Stimulated activated CD8-positive, alpha-beta memory T cell treated with anti-CD3 and anti-CD28 coated beads, Interleukin-7, amount 100 ng/mL, for 48 hours (primary cell): ENCODE measurements at regions not wholly inside any gene's neighbourhood (a gene's known extent, or its start where the extent isn't known, plus 50 kb on each side); places are given as distances from the start of the nearest gene placed in this dataset.

Experiments used
- DNase-seq, 2 donors: peaks; one replicate each; pipeline ENCODE4 v3.0.0-alpha.2; 2020; ENCODE audit warnings: low read depth in 1 of 2; ENCODE audit errors: extremely low read depth in 1 of 2

DNA sequence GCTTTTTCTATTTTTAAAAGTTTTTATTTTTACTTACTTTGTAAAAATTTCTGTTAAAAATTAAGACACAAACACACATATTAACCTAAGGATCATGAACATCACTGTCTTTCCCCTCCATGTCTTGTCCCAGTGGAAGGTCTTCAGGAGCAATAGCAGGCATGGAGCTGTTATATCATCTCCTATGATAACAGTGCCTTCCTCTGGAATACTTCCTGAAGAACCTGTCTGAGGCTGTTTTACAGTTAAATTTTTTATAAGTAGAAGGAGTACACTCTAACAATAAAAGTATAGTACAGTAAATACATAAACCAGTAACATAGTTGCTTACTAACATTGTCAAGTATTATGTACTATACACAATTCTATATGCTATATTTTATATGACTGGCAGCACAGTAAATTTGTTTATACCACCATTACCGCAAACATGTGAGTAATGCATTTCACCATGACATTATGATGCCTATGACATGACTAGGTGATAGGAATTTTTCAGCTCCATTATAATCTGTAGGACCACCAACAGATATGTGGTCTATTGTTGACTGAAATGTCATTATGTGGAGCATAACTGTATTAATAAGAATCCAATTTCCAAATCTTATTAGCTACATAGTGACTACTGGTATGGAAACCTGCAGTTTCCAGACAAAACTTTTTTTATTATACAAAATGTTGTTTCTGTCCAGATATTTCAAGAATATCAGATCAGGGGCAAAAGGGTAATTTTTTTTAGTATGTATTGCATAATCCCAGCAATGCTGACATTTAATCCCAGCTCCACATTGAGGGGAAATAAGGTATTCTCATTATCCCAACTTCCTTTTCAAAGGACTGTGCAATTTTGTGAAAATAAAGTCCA, 337.2 kb upstream of the SLC39A10 start:
- DNase-seq: no peak

- DNase-seq: no peak
Observed at GRCh38 chr2:195319112-195319460, 337.9 kb upstream of the SLC39A10 start.

DNA sequence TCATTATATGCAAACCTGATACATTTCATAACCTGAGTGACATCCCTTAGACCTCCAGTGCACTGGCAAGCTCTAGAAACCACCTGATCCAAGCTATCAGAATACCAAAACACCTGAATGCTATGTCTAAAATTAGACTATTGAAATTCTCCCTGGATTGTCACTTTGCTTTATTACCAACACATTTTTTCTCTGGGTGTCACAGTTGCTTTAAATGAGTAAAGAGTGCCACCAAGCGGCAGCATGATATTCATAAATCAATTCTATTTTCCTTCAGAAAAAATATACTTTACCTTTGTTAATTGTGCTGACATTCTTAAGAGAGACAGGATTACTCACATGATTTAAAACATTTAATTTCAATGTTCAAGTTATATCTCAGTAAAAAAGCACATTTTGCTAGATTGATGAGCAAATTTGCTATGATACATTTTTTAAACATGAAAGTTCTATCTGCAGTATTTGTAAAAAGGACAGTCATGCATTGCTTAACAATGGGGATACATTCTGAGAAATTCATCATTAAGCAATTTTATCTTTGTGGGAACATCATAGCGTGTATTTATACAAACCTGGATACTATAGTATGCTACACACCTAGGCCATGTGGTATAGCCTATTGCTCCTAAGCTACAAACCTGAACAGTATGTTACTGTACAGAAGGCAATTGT, 338.4 kb upstream of the SLC39A10 start:
- DNase-seq: no peak

- DNase-seq: no peak
Observed at GRCh38 chr2:195317550-195317949, 339.5 kb upstream of the SLC39A10 start.

- DNase-seq: no peak
Observed at GRCh38 chr2:195316486-195316885, 340.5 kb upstream of the SLC39A10 start.

DNA sequence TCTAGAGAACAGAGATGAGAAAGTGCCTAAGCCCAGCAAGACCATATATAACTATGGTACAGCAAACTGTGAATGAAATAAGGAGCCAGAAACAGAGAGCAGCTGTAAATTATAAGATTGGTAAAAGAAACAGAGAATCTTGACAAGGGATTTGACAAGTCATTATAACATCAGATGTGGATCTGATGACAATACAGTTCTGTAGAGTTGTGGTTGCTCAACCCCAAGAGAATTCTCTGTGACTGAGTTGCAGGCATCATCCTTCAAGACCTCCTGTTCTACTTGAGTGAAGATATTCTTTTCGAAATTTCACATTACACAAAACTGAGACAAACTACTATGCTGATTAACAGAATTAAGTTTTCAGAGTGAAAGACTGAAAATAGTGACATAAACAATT, 343.1 kb upstream of the SLC39A10 start:
- no peak for DNase-seq

- DNase-seq: no peak
Observed at GRCh38 chr2:195312662-195313061, 344.4 kb upstream of the SLC39A10 start.

DNA sequence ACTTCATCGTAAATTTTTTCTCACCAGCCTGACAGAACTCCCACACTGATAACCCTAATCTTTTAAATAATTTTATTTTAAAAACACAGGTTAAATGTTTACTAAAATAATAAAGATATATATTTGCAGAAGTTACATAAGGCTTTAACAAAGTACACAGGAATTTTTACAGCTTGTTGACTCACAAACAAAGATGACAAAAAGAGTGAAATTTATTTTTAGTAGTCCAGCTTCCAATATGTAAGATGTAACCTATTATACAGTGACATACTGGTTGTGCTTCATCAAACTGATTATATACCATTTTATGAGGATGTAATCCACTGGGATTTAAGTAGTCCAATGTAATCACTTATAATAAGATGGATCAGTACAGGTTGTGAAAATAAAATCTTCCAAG, 348.9 kb upstream of the SLC39A10 start:
- no peak for DNase-seq

DNA sequence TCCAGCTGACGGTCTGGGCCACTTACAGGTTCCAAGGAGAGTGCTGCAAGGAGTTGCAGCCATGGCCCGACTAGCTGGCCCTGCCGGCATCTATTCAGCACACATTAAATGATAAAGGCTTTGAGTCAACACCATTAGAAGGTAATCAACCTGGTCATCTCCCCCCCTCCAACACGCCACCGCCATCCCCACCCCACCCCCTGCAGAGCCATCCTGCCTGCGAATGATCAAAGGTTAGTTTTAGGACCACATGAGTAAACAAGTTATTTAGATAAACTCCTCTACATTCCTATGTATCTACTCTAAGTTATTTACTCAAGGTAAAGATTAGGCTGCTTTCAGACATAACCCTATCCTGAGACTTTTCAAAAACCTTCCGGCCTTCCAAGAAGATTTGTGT, 349.3 kb upstream of the SLC39A10 start:
- no peak for DNase-seq

DNA sequence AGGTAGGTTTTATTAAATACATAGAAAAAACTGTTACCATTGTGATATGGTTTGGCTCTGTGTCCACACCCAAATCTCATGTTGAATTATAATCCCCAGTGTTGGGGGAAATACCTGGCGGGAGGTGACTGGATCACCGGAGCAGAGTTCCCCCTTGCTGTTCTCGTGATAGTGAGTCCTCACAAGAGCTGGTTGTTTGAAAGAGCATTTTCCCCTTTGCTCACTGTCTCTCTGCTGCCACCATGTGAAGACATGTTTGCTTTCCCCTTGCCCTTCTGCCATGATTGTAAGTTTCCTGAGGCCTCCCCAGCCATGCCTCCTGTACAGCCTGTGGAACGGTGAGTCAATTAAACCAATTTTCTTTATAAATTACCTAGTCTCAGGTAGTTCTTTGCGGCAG, 352.7 kb upstream of the SLC39A10 start:
- no peak for DNase-seq

DNA sequence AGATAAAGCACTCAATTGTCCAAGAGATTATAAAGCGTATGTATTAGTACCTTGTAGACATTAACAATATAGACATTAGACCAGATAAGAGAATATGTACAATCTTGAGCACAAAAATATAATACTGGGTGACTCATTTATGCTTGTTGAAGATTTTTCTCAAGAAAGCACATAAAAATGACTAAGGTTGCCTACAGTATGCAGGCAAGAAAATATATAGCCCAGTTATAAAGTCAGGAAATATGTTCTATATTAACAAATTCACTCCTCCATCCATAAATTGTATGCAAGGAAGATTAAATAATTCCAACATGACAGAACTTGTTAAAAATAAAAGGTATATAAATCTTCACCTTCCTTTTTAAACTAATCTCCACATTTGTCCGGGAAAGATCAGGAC, 356.4 kb upstream of the SLC39A10 start:
- DNase-seq: no peak

- DNase-seq: no peak
Observed at GRCh38 chr2:195299600-195299999, 357.4 kb upstream of the SLC39A10 start.

DNA sequence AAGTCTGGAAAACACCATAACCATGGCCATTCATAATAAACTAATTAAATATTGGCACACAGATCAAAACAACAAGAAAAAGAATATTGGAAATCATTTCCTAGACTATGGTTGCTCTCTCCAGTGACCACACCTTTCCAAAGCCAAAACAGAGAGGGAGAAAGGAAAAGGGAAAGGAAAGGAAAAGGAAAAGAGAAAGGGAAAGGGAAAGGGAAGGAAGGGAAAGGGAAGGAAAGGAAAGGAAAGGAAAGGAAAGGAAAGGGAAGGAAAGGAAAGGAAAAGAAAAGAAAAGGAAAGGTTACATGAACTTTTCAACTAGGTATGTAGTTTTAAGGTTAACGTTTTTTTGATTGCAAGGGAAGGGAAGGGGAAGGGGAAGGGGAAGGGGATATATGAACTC, 360.5 kb upstream of the SLC39A10 start:
- no peak for DNase-seq

GRCh38 chr2:195289081-195289480, 367.9 kb upstream of the SLC39A10 start:
- no peak for DNase-seq

DNA sequence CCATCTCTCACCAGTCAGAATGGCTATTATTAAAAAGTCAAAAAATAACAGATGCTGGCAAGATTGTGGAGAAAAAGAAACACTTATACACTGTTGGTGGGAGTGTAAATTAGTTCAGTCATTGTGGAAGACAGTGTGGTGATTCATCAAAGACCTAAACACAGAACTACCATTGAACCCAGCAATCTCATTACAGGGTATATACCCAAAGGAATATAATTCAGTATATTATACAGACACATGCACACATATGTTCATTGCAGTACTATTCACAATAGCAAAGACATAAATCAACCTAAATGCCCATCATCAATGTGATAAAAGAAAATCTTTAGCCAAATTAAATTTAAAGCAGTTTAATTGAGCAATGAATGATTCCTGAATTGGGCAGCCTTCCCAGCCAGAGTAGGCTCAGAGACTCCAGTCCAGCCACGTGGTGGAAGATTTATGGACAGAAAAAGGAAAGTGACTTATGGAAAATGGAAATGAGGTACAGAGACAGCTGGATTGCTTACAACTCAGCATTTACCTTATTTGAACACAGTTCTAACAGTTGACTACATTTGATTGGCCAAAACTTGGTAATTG, 377.1 kb upstream of the SLC39A10 start:
- DNase-seq: no peak

- DNase-seq: no peak
Observed at GRCh38 chr2:195270466-195271039, 386.5 kb upstream of the SLC39A10 start.

GRCh38 chr2:195269220-195269619, 387.8 kb upstream of the SLC39A10 start:
- no peak for DNase-seq

- DNase-seq: no peak
Observed at GRCh38 chr2:195257979-195258378, 399.0 kb upstream of the SLC39A10 start.

GRCh38 chr2:195252018-195252417, 405.0 kb upstream of the SLC39A10 start:
- DNase-seq: no peak

DNA sequence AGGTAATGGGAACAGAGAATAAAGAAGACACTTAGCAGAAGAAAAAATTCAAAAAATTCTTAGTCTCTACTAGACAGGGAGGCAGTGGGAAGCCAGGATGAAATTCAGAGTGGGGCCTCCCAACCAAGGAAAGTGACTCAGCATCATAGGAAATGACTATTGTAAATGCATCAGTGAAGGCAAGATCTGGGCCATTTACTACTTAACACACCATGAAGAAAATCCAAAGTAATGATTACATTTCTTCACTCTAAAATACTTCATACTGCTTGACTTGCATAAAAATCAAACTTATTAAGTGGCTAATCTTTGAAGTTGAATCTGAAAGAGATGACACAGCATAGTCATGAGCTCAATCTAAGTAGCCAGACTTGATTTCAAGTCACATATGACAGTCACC, 405.8 kb upstream of the SLC39A10 start:
- DNase-seq: no peak

DNA sequence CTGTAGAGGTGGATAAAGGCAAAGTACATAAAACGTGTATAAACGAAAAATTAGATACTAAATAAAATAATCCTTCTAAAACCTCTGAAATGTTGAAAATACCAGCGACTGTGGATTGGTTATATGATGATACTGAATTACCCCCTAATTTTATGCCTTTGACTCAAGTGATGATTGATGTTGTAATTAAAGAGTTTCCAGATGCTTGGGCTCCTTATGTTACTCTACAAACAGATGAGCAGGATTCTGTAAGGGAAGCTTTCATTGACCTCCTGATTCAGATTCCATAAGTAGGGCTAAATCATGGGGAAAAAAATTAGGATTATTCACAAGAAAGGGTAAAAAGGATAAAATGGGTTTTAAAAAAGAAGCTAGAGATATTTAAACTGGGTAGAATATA, 418.2 kb upstream of the SLC39A10 start:
- DNase-seq: no peak

DNA sequence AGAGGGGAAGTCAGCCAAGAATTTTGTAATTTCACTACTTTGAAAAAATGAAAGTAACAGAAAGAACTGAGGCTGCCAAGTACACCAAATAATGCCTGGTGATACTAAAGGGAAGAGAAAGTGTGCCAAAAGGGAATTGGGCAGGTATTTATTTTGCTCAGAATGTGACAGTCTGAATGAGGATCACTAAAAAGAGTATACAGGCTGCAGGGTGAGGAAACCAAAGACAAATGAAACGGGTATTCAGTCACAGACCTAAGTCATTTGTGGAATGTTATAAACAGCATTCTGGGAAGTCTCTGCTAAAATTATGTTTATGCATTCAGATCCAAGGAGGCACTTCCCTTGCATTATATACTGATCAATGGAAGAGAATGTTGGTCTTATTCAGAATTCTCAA, 418.6 kb upstream of the SLC39A10 start:
- DNase-seq: no peak
